WTC11 (cell line): ENCODE measurements at regions not wholly inside any gene's neighbourhood (a gene's known extent, or its start where the extent isn't known, plus 50 kb on each side); places are given as distances from the start of the nearest gene placed in this dataset.

Source experiments
- ATAC-seq: fragments of 200-7000 bp; cut with Tn5 transposase; 2 replicates; pipeline ENCODE4 v1.10.0; 2021; ENCODE audit warnings: mild to moderate bottlenecking, moderate library complexity
- CTCF ChIA-PET: fragments of 300-600 bp; sonication (Branson Sonifier 250); formaldehyde crosslinking; loops from one replicate; lab custom pipeline; 2021; ENCODE audit warnings: antibody characterized with exemption; lab: Charles Lee
- POLR2A ChIA-PET: fragments of 350-600 bp; sonication (Branson Sonifier 250); formaldehyde crosslinking; loops from one replicate; lab custom pipeline; 2021; ENCODE audit warnings: antibody characterized with exemption; lab: Charles Lee
- DNase-seq: peaks from one replicate; pipeline ENCODE4 v3.0.0; 2021; ENCODE audit warnings: low spot score
- H3K27ac Mint-ChIP-seq: 2 replicates; pipeline ENCODE4 v1.8.0; 2021; ENCODE audit warnings: mixed read lengths
- H3K27me3 Mint-ChIP-seq: 2 replicates; pipeline ENCODE4 v1.8.0; 2021; ENCODE audit warnings: low read depth, mild to moderate bottlenecking, moderate library complexity, mixed read lengths
- H3K36me3 Mint-ChIP-seq: 2 replicates; pipeline ENCODE4 v1.8.0; 2021; ENCODE audit warnings: mixed read lengths
- H3K4me1 Mint-ChIP-seq: 2 replicates; pipeline ENCODE4 v1.8.0; 2022; ENCODE audit warnings: mixed read lengths
- H3K4me3 Mint-ChIP-seq: 2 replicates; pipeline ENCODE4 v1.8.0; 2021; ENCODE audit warnings: mild to moderate bottlenecking, moderate library complexity, mixed read lengths
- H3K9me3 Mint-ChIP-seq: 2 replicates; pipeline ENCODE4 v1.8.0; 2021; ENCODE audit warnings: mixed read lengths
- AR ChIP-seq: fragments of 250-450 bp; sonication (Bioruptor Pico); IDR thresholded peaks from 2 replicates; pipeline ENCODE4 v1.9.0; 2021; ENCODE audit warnings: mild to moderate bottlenecking
- CREB1 ChIP-seq: sonication (generic); formaldehyde crosslinking; IDR thresholded peaks from 2 replicates; pipeline ENCODE4 v1.8.0; 2023; ENCODE audit warnings: mild to moderate bottlenecking, missing genetic modification reagents
- GABPB1 ChIP-seq: sonication (generic); formaldehyde crosslinking; IDR thresholded peaks from 2 replicates; pipeline ENCODE4 v1.8.1; 2023; ENCODE audit warnings: mild to moderate bottlenecking, missing genetic modification reagents
- GRHL2 ChIP-seq: fragments of 250-450 bp; sonication (Bioruptor Pico); IDR thresholded peaks from 2 replicates; pipeline ENCODE4 v1.8.0; 2022; ENCODE audit warnings: mild to moderate bottlenecking, moderate library complexity; ENCODE audit not compliant: insufficient replicate concordance, severe bottlenecking
- GTF2I ChIP-seq: fragments of 250-450 bp; sonication (Bioruptor Pico); conservative IDR thresholded peaks from 2 replicates; pipeline ENCODE4 v1.4.0; 2021; ENCODE audit warnings: mild to moderate bottlenecking
- NFATC4 ChIP-seq: fragments of 250-450 bp; sonication (Bioruptor Pico); IDR thresholded peaks from 2 replicates; pipeline ENCODE4 v1.9.0; 2021; ENCODE audit warnings: mild to moderate bottlenecking
- NR1H2 ChIP-seq: sonication (generic); formaldehyde crosslinking; IDR thresholded peaks from 2 replicates; pipeline ENCODE4 v1.9.0; 2021; ENCODE audit warnings: mild to moderate bottlenecking, moderate library complexity, missing genetic modification reagents
- PREB ChIP-seq: sonication (generic); formaldehyde crosslinking; IDR thresholded peaks from 2 replicates; pipeline ENCODE4 v1.8.1; 2022; ENCODE audit warnings: mild to moderate bottlenecking, missing genetic modification reagents, moderate library complexity, borderline replicate concordance
- RORB ChIP-seq: fragments of 250-450 bp; sonication (Bioruptor Pico); IDR thresholded peaks from 2 replicates; pipeline ENCODE4 v1.9.0; 2021; ENCODE audit warnings: mild to moderate bottlenecking
- USF1 ChIP-seq: sonication (generic); formaldehyde crosslinking; IDR thresholded peaks from 2 replicates; pipeline ENCODE4 v1.8.0; 2022; ENCODE audit warnings: mild to moderate bottlenecking, missing genetic modification reagents
- USF2 ChIP-seq: sonication (generic); formaldehyde crosslinking; IDR thresholded peaks from 2 replicates; pipeline ENCODE4 v1.8.1; 2023; ENCODE audit warnings: mild to moderate bottlenecking, missing genetic modification reagents, moderate library complexity
- ZNF138 ChIP-seq: sonication (generic); formaldehyde crosslinking; conservative IDR thresholded peaks from 2 replicates; pipeline ENCODE4 v1.8.1; 2022; ENCODE audit warnings: mild to moderate bottlenecking, moderate library complexity, missing genetic modification reagents
- ZNF232 ChIP-seq: sonication (generic); formaldehyde crosslinking; IDR thresholded peaks from 2 replicates; pipeline ENCODE4 v1.8.0; 2022; ENCODE audit warnings: mild to moderate bottlenecking, missing genetic modification reagents
- ZNF317 ChIP-seq: sonication (generic); formaldehyde crosslinking; IDR thresholded peaks from 2 replicates; pipeline ENCODE4 v1.8.1; 2023; ENCODE audit warnings: low read depth, mild to moderate bottlenecking, moderate library complexity, missing genetic modification reagents, borderline replicate concordance
- TF ChIP-seq, protein P1 (sequence below): fragments of 250-450 bp; sonication (Bioruptor Pico); IDR thresholded peaks from 2 replicates; pipeline ENCODE4 v2.1.2; 2022; ENCODE audit warnings: mild to moderate bottlenecking, moderate library complexity
- TF ChIP-seq, protein P2 (sequence below): sonication (generic); formaldehyde crosslinking; conservative IDR thresholded peaks from 2 replicates; pipeline ENCODE4 v1.8.1; 2022; ENCODE audit warnings: mild to moderate bottlenecking, missing genetic modification reagents
- TF ChIP-seq, protein P3 (sequence below): fragments of 250-450 bp; sonication (Bioruptor Pico); IDR thresholded peaks from 2 replicates; pipeline ENCODE4 v1.9.0; 2021; ENCODE audit warnings: mild to moderate bottlenecking, borderline replicate concordance
- TF ChIP-seq, protein P4 (sequence below): sonication (generic); formaldehyde crosslinking; IDR thresholded peaks from 2 replicates; pipeline ENCODE4 v1.8.0; 2022; ENCODE audit warnings: missing genetic modification reagents
- TF ChIP-seq, protein P5 (sequence below): sonication (generic); formaldehyde crosslinking; IDR thresholded peaks from 2 replicates; pipeline ENCODE4 v1.8.1; 2022; ENCODE audit warnings: mild to moderate bottlenecking, moderate library complexity, missing genetic modification reagents

DNA sequence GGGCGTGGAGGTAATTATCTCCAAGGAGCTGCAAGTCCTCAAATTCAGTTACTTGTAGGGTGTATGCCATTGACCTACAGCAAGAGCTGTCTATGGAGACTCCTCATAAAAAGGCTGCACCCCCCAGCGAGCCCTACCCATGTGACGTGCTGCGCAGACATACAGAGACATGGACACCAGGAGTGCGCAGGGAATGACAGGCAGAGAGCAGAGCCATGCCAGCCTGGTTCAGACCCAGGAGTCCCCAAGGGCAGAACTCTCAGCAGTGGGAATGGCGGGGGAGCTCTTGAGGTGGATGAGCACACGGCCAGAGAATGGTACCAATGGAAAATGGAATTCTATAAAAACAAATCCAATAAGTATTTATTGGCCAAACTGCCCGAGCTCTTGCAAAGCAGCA lies 310.1 kb downstream of the MYCN start:
- ChIA-PET CTCF (no interaction called here), POLR2A (no interaction called here)
- Mint-ChIP-seq H3K4me3 (no peak overlapping the region), H3K9me3 (peaks cover 21% of the 10 kb centered on the region), H3K36me3 (peaks cover 9% of the 10 kb centered on the region), H3K27ac (no peak overlapping the region), H3K4me1 (peaks cover 23% of the 10 kb centered on the region), H3K27me3 (peaks cover 2% of the 10 kb centered on the region; the same call in 1 of the 2 replicates)
- DNase-seq (no peak), ATAC-seq (no peak)
- TF ChIP-seq, protein P1, sequence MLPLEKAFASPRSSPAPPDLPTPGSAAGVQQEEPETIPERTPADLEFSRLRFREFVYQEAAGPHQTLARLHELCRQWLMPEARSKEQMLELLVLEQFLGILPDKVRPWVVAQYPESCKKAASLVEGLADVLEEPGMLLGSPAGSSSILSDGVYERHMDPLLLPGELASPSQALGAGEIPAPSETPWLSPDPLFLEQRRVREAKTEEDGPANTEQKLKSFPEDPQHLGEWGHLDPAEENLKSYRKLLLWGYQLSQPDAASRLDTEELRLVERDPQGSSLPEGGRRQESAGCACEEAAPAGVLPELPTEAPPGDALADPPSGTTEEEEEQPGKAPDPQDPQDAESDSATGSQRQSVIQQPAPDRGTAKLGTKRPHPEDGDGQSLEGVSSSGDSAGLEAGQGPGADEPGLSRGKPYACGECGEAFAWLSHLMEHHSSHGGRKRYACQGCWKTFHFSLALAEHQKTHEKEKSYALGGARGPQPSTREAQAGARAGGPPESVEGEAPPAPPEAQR (CRISPR knock-in tag) = no peak
- TF ChIP-seq GRHL2 (CRISPR knock-in tag) (no peak), CREB1 (CRISPR knock-in tag) (no peak)
- TF ChIP-seq, protein P2, sequence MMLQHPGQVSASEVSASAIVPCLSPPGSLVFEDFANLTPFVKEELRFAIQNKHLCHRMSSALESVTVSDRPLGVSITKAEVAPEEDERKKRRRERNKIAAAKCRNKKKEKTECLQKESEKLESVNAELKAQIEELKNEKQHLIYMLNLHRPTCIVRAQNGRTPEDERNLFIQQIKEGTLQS = no peak

- Mint-ChIP-seq H3K4me1 (peaks cover 23% of the 10 kb centered on the region), H3K9me3 (peaks cover 17% of the 10 kb centered on the region)
- POLR2A ChIA-PET = no interaction called here
Observed at GRCh38 chr2:16250056-16250425, 309.7 kb downstream of the MYCN start.

More at GRCh38 chr2:16250056-16250425, 309.7 kb downstream of the MYCN start:
- Mint-ChIP-seq H3K27me3 (peaks cover 2% of the 10 kb centered on the region; the same call in 1 of the 2 replicates), H3K27ac (no peak overlapping the region), H3K36me3 (peaks cover 9% of the 10 kb centered on the region), H3K4me3 (no peak overlapping the region)
- DNase-seq = no peak
- TF ChIP-seq RORB (CRISPR knock-in tag) = no peak
- TF ChIP-seq, protein P3, sequence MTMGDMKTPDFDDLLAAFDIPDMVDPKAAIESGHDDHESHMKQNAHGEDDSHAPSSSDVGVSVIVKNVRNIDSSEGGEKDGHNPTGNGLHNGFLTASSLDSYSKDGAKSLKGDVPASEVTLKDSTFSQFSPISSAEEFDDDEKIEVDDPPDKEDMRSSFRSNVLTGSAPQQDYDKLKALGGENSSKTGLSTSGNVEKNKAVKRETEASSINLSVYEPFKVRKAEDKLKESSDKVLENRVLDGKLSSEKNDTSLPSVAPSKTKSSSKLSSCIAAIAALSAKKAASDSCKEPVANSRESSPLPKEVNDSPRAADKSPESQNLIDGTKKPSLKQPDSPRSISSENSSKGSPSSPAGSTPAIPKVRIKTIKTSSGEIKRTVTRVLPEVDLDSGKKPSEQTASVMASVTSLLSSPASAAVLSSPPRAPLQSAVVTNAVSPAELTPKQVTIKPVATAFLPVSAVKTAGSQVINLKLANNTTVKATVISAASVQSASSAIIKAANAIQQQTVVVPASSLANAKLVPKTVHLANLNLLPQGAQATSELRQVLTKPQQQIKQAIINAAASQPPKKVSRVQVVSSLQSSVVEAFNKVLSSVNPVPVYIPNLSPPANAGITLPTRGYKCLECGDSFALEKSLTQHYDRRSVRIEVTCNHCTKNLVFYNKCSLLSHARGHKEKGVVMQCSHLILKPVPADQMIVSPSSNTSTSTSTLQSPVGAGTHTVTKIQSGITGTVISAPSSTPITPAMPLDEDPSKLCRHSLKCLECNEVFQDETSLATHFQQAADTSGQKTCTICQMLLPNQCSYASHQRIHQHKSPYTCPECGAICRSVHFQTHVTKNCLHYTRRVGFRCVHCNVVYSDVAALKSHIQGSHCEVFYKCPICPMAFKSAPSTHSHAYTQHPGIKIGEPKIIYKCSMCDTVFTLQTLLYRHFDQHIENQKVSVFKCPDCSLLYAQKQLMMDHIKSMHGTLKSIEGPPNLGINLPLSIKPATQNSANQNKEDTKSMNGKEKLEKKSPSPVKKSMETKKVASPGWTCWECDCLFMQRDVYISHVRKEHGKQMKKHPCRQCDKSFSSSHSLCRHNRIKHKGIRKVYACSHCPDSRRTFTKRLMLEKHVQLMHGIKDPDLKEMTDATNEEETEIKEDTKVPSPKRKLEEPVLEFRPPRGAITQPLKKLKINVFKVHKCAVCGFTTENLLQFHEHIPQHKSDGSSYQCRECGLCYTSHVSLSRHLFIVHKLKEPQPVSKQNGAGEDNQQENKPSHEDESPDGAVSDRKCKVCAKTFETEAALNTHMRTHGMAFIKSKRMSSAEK (CRISPR knock-in tag) = no peak
- TF ChIP-seq USF2 (CRISPR knock-in tag) = no peak
- TF ChIP-seq ZNF317 (CRISPR knock-in tag) = no peak
- no peak for TF ChIP-seq GTF2I (CRISPR knock-in tag)
- TF ChIP-seq ZNF232 (CRISPR knock-in tag) = no peak
- no peak for TF ChIP-seq USF1 (CRISPR knock-in tag)
- no peak for TF ChIP-seq PREB (CRISPR knock-in tag)
- no peak for TF ChIP-seq AR
- TF ChIP-seq NFATC4 (CRISPR knock-in tag) = no peak
- TF ChIP-seq, protein P4, sequence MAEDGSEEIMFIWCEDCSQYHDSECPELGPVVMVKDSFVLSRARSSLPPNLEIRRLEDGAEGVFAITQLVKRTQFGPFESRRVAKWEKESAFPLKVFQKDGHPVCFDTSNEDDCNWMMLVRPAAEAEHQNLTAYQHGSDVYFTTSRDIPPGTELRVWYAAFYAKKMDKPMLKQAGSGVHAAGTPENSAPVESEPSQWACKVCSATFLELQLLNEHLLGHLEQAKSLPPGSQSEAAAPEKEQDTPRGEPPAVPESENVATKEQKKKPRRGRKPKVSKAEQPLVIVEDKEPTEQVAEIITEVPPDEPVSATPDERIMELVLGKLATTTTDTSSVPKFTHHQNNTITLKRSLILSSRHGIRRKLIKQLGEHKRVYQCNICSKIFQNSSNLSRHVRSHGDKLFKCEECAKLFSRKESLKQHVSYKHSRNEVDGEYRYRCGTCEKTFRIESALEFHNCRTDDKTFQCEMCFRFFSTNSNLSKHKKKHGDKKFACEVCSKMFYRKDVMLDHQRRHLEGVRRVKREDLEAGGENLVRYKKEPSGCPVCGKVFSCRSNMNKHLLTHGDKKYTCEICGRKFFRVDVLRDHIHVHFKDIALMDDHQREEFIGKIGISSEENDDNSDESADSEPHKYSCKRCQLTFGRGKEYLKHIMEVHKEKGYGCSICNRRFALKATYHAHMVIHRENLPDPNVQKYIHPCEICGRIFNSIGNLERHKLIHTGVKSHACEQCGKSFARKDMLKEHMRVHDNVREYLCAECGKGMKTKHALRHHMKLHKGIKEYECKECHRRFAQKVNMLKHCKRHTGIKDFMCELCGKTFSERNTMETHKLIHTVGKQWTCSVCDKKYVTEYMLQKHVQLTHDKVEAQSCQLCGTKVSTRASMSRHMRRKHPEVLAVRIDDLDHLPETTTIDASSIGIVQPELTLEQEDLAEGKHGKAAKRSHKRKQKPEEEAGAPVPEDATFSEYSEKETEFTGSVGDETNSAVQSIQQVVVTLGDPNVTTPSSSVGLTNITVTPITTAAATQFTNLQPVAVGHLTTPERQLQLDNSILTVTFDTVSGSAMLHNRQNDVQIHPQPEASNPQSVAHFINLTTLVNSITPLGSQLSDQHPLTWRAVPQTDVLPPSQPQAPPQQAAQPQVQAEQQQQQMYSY (CRISPR knock-in tag) = no peak
- no peak for TF ChIP-seq GABPB1
- TF ChIP-seq, protein P5, sequence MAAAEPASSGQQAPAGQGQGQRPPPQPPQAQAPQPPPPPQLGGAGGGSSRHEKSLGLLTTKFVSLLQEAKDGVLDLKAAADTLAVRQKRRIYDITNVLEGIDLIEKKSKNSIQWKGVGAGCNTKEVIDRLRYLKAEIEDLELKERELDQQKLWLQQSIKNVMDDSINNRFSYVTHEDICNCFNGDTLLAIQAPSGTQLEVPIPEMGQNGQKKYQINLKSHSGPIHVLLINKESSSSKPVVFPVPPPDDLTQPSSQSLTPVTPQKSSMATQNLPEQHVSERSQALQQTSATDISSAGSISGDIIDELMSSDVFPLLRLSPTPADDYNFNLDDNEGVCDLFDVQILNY = no peak
- TF ChIP-seq ZNF138 = no peak
- no peak for TF ChIP-seq NR1H2
- TF ChIP-seq, all 79 proteins: peak for 0
- CTCF ChIA-PET = interaction anchor here (1.1 kb wide), 1 partner anchor 8 kb away, joined by 3 read pairs; no protein-coding TSS in a partner anchor
- no peak for ATAC-seq
